Dendritic cell treated with granulocyte-macrophage colony-stimulating factor and Interleukin-4, amounts not matched to agents 40 ng/mL and 50 ng/mL, for 4 days (primary cell): ENCODE measurements at regions not wholly inside any gene's neighbourhood (a gene's known extent, or its start where the extent isn't known, plus 50 kb on each side); places are given as distances from the start of the nearest gene placed in this dataset.

Experiments used
- H3K27ac Mint-ChIP-seq: one replicate; pipeline ENCODE4 v1.8.0; 2022; ENCODE audit warnings: mild to moderate bottlenecking, mixed read lengths
- H3K27me3 Mint-ChIP-seq: one replicate; pipeline ENCODE4 v1.8.0; 2022; ENCODE audit warnings: mild to moderate bottlenecking, mixed read lengths
- H3K36me3 Mint-ChIP-seq: one replicate; pipeline ENCODE4 v1.8.0; 2022; ENCODE audit warnings: low read depth, mixed read lengths
- H3K4me1 Mint-ChIP-seq: one replicate; pipeline ENCODE4 v1.8.0; 2022; ENCODE audit warnings: low read depth, mixed read lengths
- H3K4me3 Mint-ChIP-seq: one replicate; pipeline ENCODE4 v1.8.0; 2022; ENCODE audit warnings: mild to moderate bottlenecking, moderate library complexity, mixed read lengths
- H3K9me3 Mint-ChIP-seq: one replicate; pipeline ENCODE4 v1.8.0; 2022; ENCODE audit warnings: mixed read lengths
- intact Hi-C: fragments of 100-400 bp; cut with micrococcal nuclease; formaldehyde crosslinking; loops from one replicate; pipeline ENCODE4 v1.15.0; 2022

DNA sequence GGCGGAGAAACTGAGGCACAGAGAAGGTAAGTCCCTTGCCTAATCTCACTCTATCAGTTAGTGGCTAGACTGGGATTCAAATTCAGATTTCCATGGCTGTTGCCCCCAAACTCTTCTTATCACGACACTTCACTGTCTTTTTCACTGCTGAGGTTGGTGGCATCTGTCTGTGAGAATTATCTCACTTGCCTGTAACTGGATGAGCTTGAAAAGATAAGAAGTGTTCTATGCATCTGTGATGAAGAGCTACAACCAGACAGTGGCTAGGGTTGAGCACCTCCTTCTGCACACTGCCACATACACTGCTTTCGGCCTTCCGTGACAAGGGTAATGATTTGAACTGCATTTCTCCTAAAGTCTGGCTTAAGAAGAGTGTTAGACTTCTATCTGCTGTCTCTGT, 107.9 kb upstream of the TEX13D start:
- H3K27me3 Mint-ChIP-seq = no peaks in the 10 kb centered on the region
- H3K4me1 Mint-ChIP-seq = peaks cover 11% of the 10 kb centered on the region
- H3K36me3 Mint-ChIP-seq = no peaks in the 10 kb centered on the region
- no peaks in the 10 kb centered on the region for H3K9me3 Mint-ChIP-seq
- intact Hi-C loops = no loop called here
- no peak overlapping the region for H3K4me3 Mint-ChIP-seq
- H3K27ac Mint-ChIP-seq = no peak overlapping the region

DNA sequence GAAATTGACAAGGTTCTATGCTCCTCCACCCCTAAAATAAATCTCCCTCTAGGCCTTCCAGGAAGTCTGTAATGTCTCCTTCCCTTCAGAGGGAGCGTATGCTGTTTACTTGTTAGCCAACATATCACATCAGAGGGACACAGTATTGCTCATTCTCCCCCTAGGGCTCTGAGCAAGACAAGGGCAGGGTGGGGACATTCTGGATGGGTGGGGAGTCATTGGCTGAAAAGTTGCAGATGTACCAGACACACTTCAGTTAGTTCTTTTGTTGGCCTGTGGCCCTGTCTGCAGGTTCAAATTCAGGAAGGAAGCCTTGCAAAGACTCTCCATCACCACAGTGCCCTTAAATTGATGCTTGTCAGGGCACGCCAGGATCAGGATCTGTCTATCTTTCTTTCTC, 106.3 kb upstream of the TEX13D start:
- Mint-ChIP-seq H3K9me3 (no peaks in the 10 kb centered on the region), H3K4me3 (no peak overlapping the region), H3K27me3 (no peaks in the 10 kb centered on the region), H3K27ac (no peak overlapping the region), H3K4me1 (peaks cover 4% of the 10 kb centered on the region), H3K36me3 (no peaks in the 10 kb centered on the region)
- intact Hi-C loops = no loop called here

DNA sequence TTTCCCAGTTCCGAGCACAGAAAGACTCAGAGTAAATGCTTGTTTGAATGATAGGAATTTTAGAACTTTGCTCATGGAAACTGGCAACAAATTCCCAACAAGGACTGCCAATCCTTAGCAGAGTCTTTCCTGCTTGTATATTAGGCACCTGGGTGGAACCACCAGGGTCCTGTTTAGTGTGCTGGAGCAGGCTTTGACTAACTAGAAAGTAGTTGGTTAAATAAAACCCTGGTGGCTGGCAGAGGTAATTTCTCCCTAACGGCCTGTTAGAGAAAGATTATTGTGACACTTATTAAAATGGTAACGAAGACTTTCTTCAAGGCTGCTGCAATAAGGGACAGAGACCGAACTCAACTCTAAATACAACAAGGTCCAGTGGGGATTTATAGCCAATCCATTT, 103.6 kb upstream of the TEX13D start:
- Mint-ChIP-seq H3K4me1 (peaks cover 4% of the 10 kb centered on the region), H3K27ac (no peak overlapping the region), H3K27me3 (no peaks in the 10 kb centered on the region), H3K9me3 (no peaks in the 10 kb centered on the region), H3K36me3 (no peaks in the 10 kb centered on the region), H3K4me3 (no peak overlapping the region)
- intact Hi-C loops = no loop called here

DNA sequence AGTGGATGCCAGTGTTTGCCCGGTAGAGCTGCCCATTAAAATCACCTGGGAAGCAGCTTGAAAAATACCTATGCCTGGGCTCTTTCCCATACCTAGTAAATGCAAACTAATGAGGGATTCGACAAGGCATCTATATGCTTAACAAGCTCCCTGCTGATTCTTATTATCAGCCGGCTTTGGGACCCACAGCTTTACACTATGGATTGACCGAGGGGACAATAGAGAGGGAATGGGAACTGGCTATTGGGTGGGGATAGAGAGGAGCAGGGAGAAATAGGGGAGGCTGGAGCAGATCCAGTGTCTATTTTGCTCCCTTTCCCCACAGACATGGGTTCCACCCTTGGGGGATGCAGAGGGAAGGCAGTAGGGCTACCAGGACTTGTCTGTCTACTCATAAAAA, 103.1 kb upstream of the TEX13D start:
- no peaks in the 10 kb centered on the region for H3K9me3 Mint-ChIP-seq
- H3K4me3 Mint-ChIP-seq = no peak overlapping the region
- peaks cover 4% of the 10 kb centered on the region for H3K4me1 Mint-ChIP-seq
- H3K27me3 Mint-ChIP-seq = no peaks in the 10 kb centered on the region
- no peaks in the 10 kb centered on the region for H3K36me3 Mint-ChIP-seq
- H3K27ac Mint-ChIP-seq = no peak overlapping the region
- intact Hi-C loops = no loop called here

DNA sequence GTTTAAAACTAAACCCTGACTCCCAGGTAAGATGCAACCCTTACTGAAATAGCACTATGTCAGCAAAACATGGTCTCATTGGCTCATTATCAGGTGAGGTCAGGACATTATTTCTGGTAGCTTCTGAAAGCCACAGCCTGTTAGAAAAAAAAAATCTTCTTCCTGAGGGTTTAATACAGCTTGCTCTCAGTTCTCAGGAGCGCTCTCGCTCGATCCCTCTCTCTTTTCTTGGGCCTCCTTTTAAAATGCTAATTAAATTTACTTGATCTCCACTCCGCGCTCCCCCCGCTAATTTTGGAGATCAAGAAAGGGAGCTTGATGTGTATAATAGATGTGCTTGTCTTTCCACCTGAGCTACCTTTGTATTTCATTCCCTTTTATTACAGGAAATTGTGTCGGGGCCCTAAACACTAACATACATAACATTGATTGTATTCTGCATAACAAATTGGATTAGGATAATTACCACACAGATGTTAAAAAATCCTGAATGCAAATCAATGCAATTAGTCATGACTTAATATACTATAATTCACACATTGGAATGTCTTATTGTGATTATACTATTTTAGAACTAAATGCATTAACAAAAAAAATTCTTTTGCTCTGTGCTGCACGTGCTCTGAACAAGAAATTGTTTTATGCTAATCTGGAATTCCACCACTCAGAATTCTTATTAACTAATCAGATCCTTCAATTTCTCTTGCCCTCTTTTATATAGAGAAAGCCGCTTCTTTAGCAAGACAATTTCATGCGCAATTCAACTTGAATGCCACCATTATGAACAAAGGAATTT, 101.6 kb upstream of the TEX13D start:
- no peak overlapping the region for H3K4me3 Mint-ChIP-seq
- no peaks in the 10 kb centered on the region for H3K27me3 Mint-ChIP-seq

DNA sequence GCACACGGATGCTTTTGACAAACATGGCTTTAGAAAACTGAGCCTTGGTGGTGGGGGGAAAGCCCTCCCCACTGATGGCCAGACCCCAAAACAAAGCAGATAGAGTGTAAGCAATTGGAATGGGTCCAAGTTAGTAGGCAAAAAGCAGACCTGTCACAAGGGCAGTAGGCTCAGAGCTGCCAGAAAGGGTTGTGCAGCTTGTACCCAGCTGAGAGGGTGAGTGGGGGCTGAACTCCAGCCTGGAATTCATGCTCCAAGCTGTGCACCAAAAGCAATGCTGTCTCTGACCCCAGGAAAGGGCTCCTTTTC, 101.1 kb upstream of the TEX13D start:
- Mint-ChIP-seq H3K27me3 (no peaks in the 10 kb centered on the region), H3K4me1 (peaks cover 3% of the 10 kb centered on the region), H3K27ac (no peak overlapping the region), H3K36me3 (no peaks in the 10 kb centered on the region), H3K4me3 (no peak overlapping the region), H3K9me3 (no peaks in the 10 kb centered on the region)
- intact Hi-C loops = no loop called here

More for the DNA sequence above, 101.6 kb upstream of the TEX13D start:
- Mint-ChIP-seq H3K27ac (no peak overlapping the region), H3K36me3 (no peaks in the 10 kb centered on the region), H3K9me3 (no peaks in the 10 kb centered on the region), H3K4me1 (peaks cover 4% of the 10 kb centered on the region)
- intact Hi-C loops = no loop called here

DNA sequence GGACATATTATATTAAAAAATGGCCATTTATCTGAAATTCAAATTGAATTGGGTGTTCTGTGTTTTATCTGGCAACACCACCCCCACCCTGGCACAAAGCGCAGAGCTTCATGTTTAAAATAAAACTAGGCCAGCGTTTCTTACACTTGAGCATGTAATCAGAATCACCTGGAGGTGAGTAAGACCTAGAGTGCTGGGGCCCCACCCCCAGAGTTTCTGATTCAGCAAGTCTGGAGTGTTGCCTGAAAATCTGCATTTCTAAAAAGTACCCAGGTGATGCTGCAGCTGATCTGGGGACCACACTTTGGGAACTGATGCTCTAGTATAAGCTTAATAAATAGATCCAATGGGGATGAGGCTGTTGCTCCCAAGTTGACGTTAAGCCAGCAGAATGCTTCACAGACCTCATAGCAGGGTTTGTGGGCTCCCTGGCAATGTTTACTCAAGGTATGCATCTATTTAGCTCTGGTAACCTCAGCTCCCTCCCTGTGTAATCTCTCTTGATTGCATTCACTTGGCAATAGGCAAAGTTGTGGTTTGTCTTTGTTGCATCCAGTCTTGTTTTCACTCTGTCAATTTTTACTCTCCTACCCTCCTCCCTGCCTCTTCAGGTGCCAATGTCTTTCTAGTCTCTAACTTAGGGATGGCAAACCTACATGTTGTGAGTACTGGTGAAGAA, 99.8 kb upstream of the TEX13D start:
- Mint-ChIP-seq H3K4me1 (no peaks in the 10 kb centered on the region), H3K36me3 (no peaks in the 10 kb centered on the region), H3K27ac (no peak overlapping the region), H3K27me3 (no peaks in the 10 kb centered on the region), H3K4me3 (no peak overlapping the region), H3K9me3 (no peaks in the 10 kb centered on the region)
- intact Hi-C loops = no loop called here

DNA sequence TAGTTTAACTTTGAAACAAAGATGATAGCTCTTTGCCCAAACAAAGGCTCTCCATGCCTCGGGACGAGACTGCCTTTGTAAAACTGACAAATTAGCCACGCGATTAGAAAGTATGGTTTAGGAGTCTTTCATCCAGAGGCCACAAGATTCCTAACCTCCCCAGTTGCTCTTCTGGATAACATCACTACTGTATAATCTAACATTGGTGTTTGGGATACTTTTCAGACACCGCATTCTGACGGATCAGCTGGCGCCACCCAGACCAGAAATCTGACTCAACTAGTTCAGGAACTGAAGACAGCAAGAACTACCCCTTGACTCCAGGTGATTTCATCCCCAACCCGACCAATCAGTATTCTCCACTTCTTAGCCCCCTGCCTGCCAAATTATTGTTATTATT, 98.1 kb upstream of the TEX13D start:
- Mint-ChIP-seq H3K4me3 (no peak overlapping the region), H3K27me3 (no peaks in the 10 kb centered on the region), H3K9me3 (no peaks in the 10 kb centered on the region), H3K36me3 (no peaks in the 10 kb centered on the region), H3K4me1 (no peaks in the 10 kb centered on the region), H3K27ac (no peak overlapping the region)
- intact Hi-C loops = no loop called here

DNA sequence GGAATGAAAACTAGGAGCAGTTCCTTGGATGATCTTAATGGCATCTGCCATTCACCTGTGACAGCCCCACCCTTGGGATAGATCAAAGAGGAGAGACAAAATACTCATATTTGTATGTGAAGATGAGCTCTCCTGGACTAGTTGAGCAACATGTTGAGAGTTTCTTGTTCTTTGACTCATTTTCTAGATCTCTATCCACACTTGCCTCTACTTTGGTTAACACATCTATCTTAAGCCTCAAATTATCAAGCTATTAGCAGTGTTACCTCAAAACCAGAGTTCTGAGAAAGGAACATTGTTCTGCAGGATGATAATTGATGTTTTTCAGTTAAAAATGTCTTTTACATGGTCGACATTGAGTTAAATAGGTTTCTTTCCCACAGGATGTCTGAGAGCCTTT, 94.2 kb upstream of the TEX13D start:
- Mint-ChIP-seq H3K4me3 (no peak overlapping the region), H3K27ac (no peak overlapping the region), H3K36me3 (no peaks in the 10 kb centered on the region), H3K27me3 (no peaks in the 10 kb centered on the region), H3K4me1 (no peaks in the 10 kb centered on the region), H3K9me3 (no peaks in the 10 kb centered on the region)
- intact Hi-C loops = no loop called here

DNA sequence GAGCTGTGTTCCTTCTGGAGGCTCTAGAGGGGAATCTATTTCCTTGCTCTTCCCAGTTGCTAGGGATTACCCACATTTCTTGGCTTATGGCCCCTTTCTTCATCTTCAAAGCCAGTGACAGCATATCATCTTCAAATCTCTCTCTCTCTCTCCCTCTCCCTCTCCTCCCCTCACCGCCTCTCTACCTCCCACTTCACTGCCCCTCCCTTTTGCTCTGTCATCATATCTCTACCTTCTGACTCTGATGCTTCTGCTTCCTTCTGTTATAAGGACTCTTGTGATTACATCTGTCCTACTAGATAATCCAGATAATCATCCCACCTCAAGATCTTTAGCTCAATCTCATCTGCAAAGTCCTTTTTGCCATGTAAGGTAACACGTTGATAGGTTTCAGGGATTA, 93.1 kb upstream of the TEX13D start:
- intact Hi-C loops = no loop called here
- Mint-ChIP-seq H3K4me1 (no peaks in the 10 kb centered on the region), H3K27ac (no peak overlapping the region), H3K27me3 (no peaks in the 10 kb centered on the region), H3K36me3 (no peaks in the 10 kb centered on the region), H3K9me3 (no peaks in the 10 kb centered on the region), H3K4me3 (no peak overlapping the region)

DNA sequence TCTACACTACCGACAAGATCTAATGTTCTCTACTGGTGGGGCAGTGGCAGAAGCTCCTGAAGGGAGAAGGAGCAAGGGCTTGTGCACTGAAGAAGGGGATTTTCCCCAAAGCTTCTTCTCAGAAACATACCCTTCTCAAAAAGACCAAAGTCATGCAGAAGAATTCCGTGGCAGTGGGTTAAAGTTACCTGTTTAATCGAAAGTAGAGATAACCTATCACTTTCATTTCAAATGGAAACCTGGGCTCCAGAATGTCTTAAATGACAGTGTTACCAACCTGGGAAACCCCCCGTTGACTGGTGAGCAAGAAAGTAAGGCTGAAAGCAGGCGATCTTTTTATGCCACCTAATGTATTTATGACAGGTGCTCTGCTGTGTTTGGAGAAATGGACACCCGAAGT, 92.5 kb upstream of the TEX13D start:
- Mint-ChIP-seq H3K27me3 (no peaks in the 10 kb centered on the region), H3K27ac (no peak overlapping the region), H3K36me3 (no peaks in the 10 kb centered on the region), H3K4me1 (no peaks in the 10 kb centered on the region), H3K4me3 (no peak overlapping the region), H3K9me3 (no peaks in the 10 kb centered on the region)
- intact Hi-C loops = no loop called here

DNA sequence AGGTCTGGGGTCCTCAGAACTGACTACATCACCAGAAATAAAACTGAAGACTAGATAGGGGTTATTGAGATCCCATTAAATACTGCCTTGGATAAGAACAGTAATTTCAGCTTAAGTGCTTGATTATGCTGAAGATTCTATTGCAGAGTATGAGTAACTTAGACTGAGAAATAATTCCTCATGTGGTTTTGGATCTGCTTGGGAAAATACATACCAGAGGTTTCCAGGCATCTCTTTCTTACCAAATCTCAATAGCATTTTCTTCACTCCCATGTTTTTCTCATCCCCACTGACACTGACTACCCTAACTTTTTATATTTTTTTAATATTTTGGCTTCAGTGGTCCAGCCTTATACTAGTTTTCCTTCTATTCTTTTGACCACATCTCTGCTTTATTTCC, 92.0 kb upstream of the TEX13D start:
- intact Hi-C loops = no loop called here
- Mint-ChIP-seq H3K9me3 (no peaks in the 10 kb centered on the region), H3K36me3 (no peaks in the 10 kb centered on the region), H3K27me3 (no peaks in the 10 kb centered on the region), H3K27ac (no peak overlapping the region), H3K4me1 (no peaks in the 10 kb centered on the region), H3K4me3 (no peak overlapping the region)

DNA sequence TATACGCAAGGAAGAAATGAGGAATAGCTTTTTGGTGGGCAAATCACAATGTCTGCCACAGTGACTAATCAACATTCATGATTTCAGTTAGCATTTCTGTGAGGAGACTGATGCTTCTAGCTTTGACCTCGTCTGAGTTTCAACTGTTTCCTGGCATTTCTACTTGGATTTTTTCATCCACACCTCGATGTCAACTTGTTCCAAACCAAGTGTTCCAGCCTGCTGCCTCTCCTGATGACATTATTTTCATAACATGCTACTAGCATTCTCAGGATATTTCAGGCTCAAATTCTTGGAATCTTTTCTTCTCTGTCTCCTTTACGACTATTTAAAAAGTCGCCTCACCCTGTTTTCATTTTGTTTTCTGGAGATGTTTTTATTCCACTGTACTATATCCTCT, 90.3 kb upstream of the TEX13D start:
- Mint-ChIP-seq H3K36me3 (no peaks in the 10 kb centered on the region), H3K4me1 (no peaks in the 10 kb centered on the region), H3K9me3 (no peaks in the 10 kb centered on the region), H3K27ac (no peak overlapping the region), H3K27me3 (no peaks in the 10 kb centered on the region), H3K4me3 (no peak overlapping the region)
- intact Hi-C loops = no loop called here

DNA sequence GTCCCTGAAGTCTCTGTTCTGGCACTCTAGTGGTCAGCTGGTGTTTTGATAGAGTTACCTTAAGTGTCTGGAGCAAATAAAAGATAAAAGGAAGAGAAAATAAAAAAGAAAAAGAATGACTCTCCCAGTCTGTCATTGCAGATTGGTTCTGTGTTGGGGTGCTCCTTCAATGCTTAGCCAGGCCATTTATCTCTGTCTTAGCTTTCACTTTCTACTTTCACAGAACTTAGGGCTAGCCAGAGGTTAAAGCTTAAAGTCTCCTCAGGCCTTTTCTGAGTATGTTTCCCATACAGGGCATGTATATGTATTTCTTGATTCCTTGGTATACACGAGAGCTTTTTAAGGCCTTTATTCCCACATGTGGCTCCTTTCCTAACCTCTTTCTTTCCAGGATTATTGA, 83.1 kb upstream of the TEX13D start:
- Mint-ChIP-seq H3K27me3 (no peaks in the 10 kb centered on the region), H3K36me3 (no peaks in the 10 kb centered on the region), H3K9me3 (peaks cover 8% of the 10 kb centered on the region), H3K4me1 (no peaks in the 10 kb centered on the region), H3K4me3 (no peak overlapping the region), H3K27ac (no peak overlapping the region)
- intact Hi-C loops = no loop called here

DNA sequence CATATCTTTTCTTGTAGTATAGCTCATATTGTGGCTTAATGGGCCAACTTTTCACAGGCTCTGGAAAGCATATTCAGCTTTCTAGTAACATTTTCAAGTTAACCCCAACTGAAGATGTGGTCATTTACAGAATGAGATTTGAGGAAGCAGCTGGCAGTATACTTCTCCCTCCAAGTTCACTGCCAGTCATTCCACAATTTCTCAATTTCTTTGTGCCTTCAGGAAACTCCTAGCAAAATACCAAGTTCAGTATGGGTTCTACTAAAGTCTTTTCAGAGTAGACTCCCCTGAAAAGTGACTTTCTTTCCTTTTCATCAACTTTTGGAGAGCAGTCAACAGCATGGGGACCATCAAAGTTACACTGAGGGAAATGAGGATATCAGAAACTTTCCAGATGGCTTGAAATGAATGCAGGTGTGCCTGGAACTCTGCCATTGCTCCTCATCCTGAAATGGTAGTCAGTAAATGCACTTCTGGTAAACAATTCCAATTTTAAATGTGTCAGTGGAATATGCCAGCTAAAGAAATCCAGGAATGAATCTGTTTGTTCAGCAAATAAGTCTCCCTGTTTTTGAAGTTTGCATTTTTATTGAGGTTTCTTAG, 81.5 kb upstream of the TEX13D start:
- Mint-ChIP-seq H3K4me3 (no peak overlapping the region), H3K9me3 (peaks cover 8% of the 10 kb centered on the region), H3K27ac (no peak overlapping the region), H3K27me3 (no peaks in the 10 kb centered on the region), H3K36me3 (no peaks in the 10 kb centered on the region), H3K4me1 (no peaks in the 10 kb centered on the region)
- intact Hi-C loops = no loop called here
